GM12891 (cell line): ENCODE measurements at regions not wholly inside any gene's neighbourhood (a gene's known extent, or its start where the extent isn't known, plus 50 kb on each side); places are given as distances from the start of the nearest gene placed in this dataset.

Experiments used
- POLR2A ChIP-seq: IDR thresholded peaks from 2 replicates; pipeline ENCODE4 v1.6.1; 2011; ENCODE audit warnings: low read depth, low read length, control low read depth
- SPI1 ChIP-seq: IDR thresholded peaks from 2 replicates; pipeline ENCODE4 v1.6.1; 2011; ENCODE audit warnings: low read depth, low read length, control low read depth
- TAF1 ChIP-seq: IDR thresholded peaks from 2 replicates; pipeline ENCODE4 v1.6.1; 2011; ENCODE audit warnings: low read depth, low read length, control low read depth

- TF ChIP-seq POLR2A (no peak), SPI1 (no peak), TAF1 (no peak)
Observed at GRCh38 chr20:57053067-57053466, 213.4 kb downstream of the BMP7 start.
